HepG2 (cell line): ENCODE measurements at regions not wholly inside any gene's neighbourhood (a gene's known extent, or its start where the extent isn't known, plus 50 kb on each side); places are given as distances from the start of the nearest gene placed in this dataset.

Source experiments
- ATAC-seq: fragments of 200-7000 bp; cut with Tn5 transposase; 3 replicates; pipeline ENCODE4 v1.9.1; 2020; ENCODE audit warnings: mild to moderate bottlenecking, moderate library complexity
- BruUV-seq: library from RNA; stranded (reverse); fragments of 400-500 nt; replicated peaks from 2 replicates; lab custom pipeline; 2021; lab: Mats Ljungman, UMichigan
- CTCF ChIA-PET: fragments of 300-600 bp; formaldehyde crosslinking; extraction: SDS; loops from one replicate; lab custom pipeline; 2021; ENCODE audit warnings: low total read pairs, inconsistent platforms, low intra/inter-chr PET ratio; lab: Yijun Ruan, JAX
- POLR2A ChIA-PET: fragments of 350-600 bp; sonication (Branson Sonifier 250); formaldehyde crosslinking; loops from one replicate; lab custom pipeline; 2020; ENCODE audit warnings: antibody characterized with exemption, inconsistent platforms; lab: Yijun Ruan, JAX
- DNase-seq: peaks from one replicate; pipeline ENCODE4 v3.0.0-alpha.2; 2015; ENCODE audit warnings: low spot score
- FAIRE-seq: peaks from 3 replicates; lab custom pipeline; 2011; peaks lifted over from hg19 to GRCh38; lab: Jason Lieb, UNC
- H2AFZ ChIP-seq: one replicate; pipeline ENCODE4 v1.6.1; 2011; ENCODE audit warnings: low read length, inconsistent platforms
- H3K27ac ChIP-seq: fragments of 300-600 bp; 3 replicates; pipeline ENCODE4 v1.8.0; 2011; ENCODE audit warnings: mixed run types, mild to moderate bottlenecking, mixed read lengths, low read length, inconsistent platforms; ENCODE audit not compliant: insufficient read depth; ENCODE audit errors: extremely low read length
- H3K27me3 ChIP-seq, 2 experiments: fragments of 200-600 bp in 1 of 2; 2 replicates in 1 of 2; 3 replicates in 1 of 2; pipeline versions ENCODE4 v1.6.0 to v1.8.0; 2011; ENCODE audit warnings: low read length in 2 of 2, mild to moderate bottlenecking in 2 of 2, moderate library complexity in 2 of 2, inconsistent platforms in 1 of 2; ENCODE audit not compliant: insufficient read depth in 2 of 2, control insufficient read depth in 1 of 2
- H3K36me3 ChIP-seq, 2 experiments: fragments of 200-600 bp in 1 of 2; replicated peaks in 1 of 2; 2 replicates in 1 of 2; 3 replicates in 1 of 2; pipeline versions ENCODE4 v1.5.1 to v1.8.0; 2011; ENCODE audit warnings: low read length in 2 of 2, inconsistent platforms in 1 of 2; ENCODE audit not compliant: insufficient read depth in 2 of 2, control insufficient read depth in 1 of 2
- H3K4me1 ChIP-seq: 2 replicates; pipeline ENCODE4 v1.5.1; 2012; ENCODE audit warnings: low read length, inconsistent platforms; ENCODE audit not compliant: insufficient read depth
- H3K4me2 ChIP-seq: 2 replicates; pipeline ENCODE4 v1.6.0; 2011; ENCODE audit warnings: low read depth, low read length, inconsistent platforms
- H3K4me3 ChIP-seq, 3 experiments: fragments of 200-600 bp in 1 of 3; sonication (generic), shearing (Covaris generic) in 1 of 3; replicated peaks in 1 of 3; 2 replicates each; pipeline ENCODE4 v1.5.1; 2011 to 2016; ENCODE audit warnings: low read length in 3 of 3, inconsistent platforms in 2 of 3, low read depth in 2 of 3, mild to moderate bottlenecking in 2 of 3, control low read depth in 1 of 3, mixed read lengths in 1 of 3; ENCODE audit not compliant: insufficient read depth in 1 of 3
- H3K79me2 ChIP-seq: one replicate; pipeline ENCODE4 v1.6.1; 2011; ENCODE audit warnings: low read length, inconsistent platforms; ENCODE audit not compliant: insufficient read depth
- H3K9ac ChIP-seq: 2 replicates; pipeline ENCODE4 v1.6.0; 2011; ENCODE audit warnings: mild to moderate bottlenecking, low read depth, low read length, inconsistent platforms; ENCODE audit not compliant: insufficient read depth
- H3K9me3 ChIP-seq: 2 replicates; pipeline ENCODE4 v1.5.1; 2012; ENCODE audit warnings: mild to moderate bottlenecking, low read length
- H4K20me1 ChIP-seq: 2 replicates; pipeline ENCODE4 v1.6.0; 2011; ENCODE audit warnings: inconsistent platforms, mild to moderate bottlenecking, low read length, moderate library complexity; ENCODE audit not compliant: insufficient read depth
- ARHGAP35 ChIP-seq: sonication (generic); formaldehyde crosslinking; IDR thresholded peaks from 2 replicates; pipeline ENCODE4 v1.9.0; 2022; ENCODE audit warnings: mild to moderate bottlenecking, inconsistent platforms, moderate library complexity, missing genetic modification reagents, borderline replicate concordance
- ELF4 ChIP-seq: sonication (generic); formaldehyde crosslinking; IDR thresholded peaks from 2 replicates; pipeline ENCODE4 v1.5.0; 2020; ENCODE audit warnings: missing genetic modification reagents, mild to moderate bottlenecking, moderate library complexity, borderline replicate concordance
- HDAC1 ChIP-seq: sonication (generic); formaldehyde crosslinking; IDR thresholded peaks from 2 replicates; pipeline ENCODE4 v1.5.1; 2020; ENCODE audit warnings: mild to moderate bottlenecking, missing genetic modification reagents
- HNF4A ChIP-seq: sonication (generic); formaldehyde crosslinking; IDR thresholded peaks from 2 replicates; pipeline ENCODE4 v1.4.0; 2020; ENCODE audit warnings: missing genetic modification reagents
- ZFP1 ChIP-seq: IDR thresholded peaks from 2 replicates; pipeline ENCODE4 v1.6.1; 2016
- ZNF362 ChIP-seq: sonication (generic); formaldehyde crosslinking; IDR thresholded peaks from 2 replicates; pipeline ENCODE4 v1.4.0; 2020; ENCODE audit warnings: missing genetic modification reagents, mild to moderate bottlenecking, borderline replicate concordance
- ZNF646 ChIP-seq: sonication (generic); formaldehyde crosslinking; IDR thresholded peaks from 2 replicates; pipeline ENCODE4 v1.9.0; 2021; ENCODE audit warnings: mild to moderate bottlenecking, missing genetic modification reagents
- ZNF879 ChIP-seq: sonication (generic); formaldehyde crosslinking; IDR thresholded peaks from 2 replicates; pipeline ENCODE4 v1.8.1; 2023; ENCODE audit warnings: missing genetic modification reagents
- WGBS: methylation state at CpG from one replicate; pipeline ENCODE4 v1.1.6; 2017; ENCODE audit warnings: low lambda C conversion rate; 5-methylcytosine and 5-hydroxymethylcytosine counted together
- in situ Hi-C: cut with HindIII; loops from 2 replicates; pipeline ENCODE4 v1.10.0; 2017; ENCODE audit warnings: low pct_unique_long_range_greater_than_20kb; ENCODE audit not compliant: extremely low pct_ligation_motif_present
- intact Hi-C: fragments of 100-400 bp; cut with micrococcal nuclease; formaldehyde crosslinking; loops from one replicate; pipeline ENCODE4 v1.10.0; 2022; ENCODE audit not compliant: unreplicated experiment

- TF ChIP-seq ZNF646 (CRISPR knock-in tag) (no peak), HDAC1 (no peak), ELF4 (CRISPR knock-in tag) (no peak), ZNF362 (CRISPR knock-in tag) (no peak), ZNF879 (CRISPR knock-in tag) (no peak)
Observed at GRCh38 chr2:196286821-196287220, 115.4 kb upstream of the STK17B start (continued).

GRCh38 chr2:196287523-196287922 lies 116.1 kb upstream of the STK17B start:
- WGBS = 6% methylated on average over 1 of the region's 1 CpG
- POLR2A ChIA-PET = no interaction called here
- Histone ChIP-seq H3K27me3 (no peaks in the 10 kb centered on the region), H3K9me3 (no peaks in the 10 kb centered on the region), H3K27ac (no peak overlapping the region), H3K4me3 (no peak overlapping the region), H3K79me2 (no peaks in the 10 kb centered on the region), H3K9ac (no peak overlapping the region), H3K4me2 (no peak overlapping the region), H3K36me3 (no peaks in the 10 kb centered on the region), H3K4me1 (no peaks in the 10 kb centered on the region)
- no peak for FAIRE-seq
- in situ Hi-C loops = no loop called here
- no peak for DNase-seq
- CTCF ChIA-PET = no interaction called here
- no TSS peak for BruUV-seq
- no peak for ATAC-seq
- no peak for TF ChIP-seq ZFP1 (CRISPR knock-in tag)
- TF ChIP-seq ARHGAP35 = no peak
- no peak for TF ChIP-seq HNF4A
- TF ChIP-seq, all 625 proteins: peak for 0
- intact Hi-C loops = no loop called here
- no peak overlapping the region for H2AFZ ChIP-seq
- no peaks in the 10 kb centered on the region for H4K20me1 ChIP-seq
